Heart right ventricle (tissue), 16 donors: ENCODE measurements at regions not wholly inside any gene's neighbourhood (a gene's known extent, or its start where the extent isn't known, plus 50 kb on each side); places are given as distances from the start of the nearest gene placed in this dataset.

Source experiments
- ATAC-seq, 8 donors: fragments of 200-7000 bp; cut with Tn5 transposase; one replicate each; pipeline ENCODE4 v1.9.1; 2020; ENCODE audit warnings: mild to moderate bottlenecking in 8 of 8, moderate library complexity in 8 of 8, moderate number of reproducible peaks in 1 of 8
- DNase-seq, 2 donors: peaks; one replicate each; pipeline ENCODE4 v3.0.0-alpha.2; 2020
- H3K27ac ChIP-seq, 10 donors: fragments of 200-600 bp; sonication (generic) in 2 of 10; one replicate each; pipeline versions ENCODE4 v1.5.0 to v1.8.0; 2020 to 2022; ENCODE audit warnings: mild to moderate bottlenecking in 3 of 10
- H3K27me3 ChIP-seq, 7 donors: fragments of 200-600 bp; one replicate each; pipeline ENCODE4 v1.8.0; 2021 to 2022; ENCODE audit warnings: mild to moderate bottlenecking in 2 of 7
- H3K36me3 ChIP-seq, 9 donors: fragments of 200-600 bp; sonication (generic) in 1 of 9; one replicate each; pipeline versions ENCODE4 v1.5.0 to v1.8.0; 2020 to 2022; ENCODE audit warnings: mild to moderate bottlenecking in 2 of 9
- H3K4me1 ChIP-seq, 9 donors: fragments of 200-600 bp; sonication (generic) in 1 of 9; one replicate each; pipeline versions ENCODE4 v1.5.0 to v1.8.0; 2020 to 2022; ENCODE audit warnings: mild to moderate bottlenecking in 4 of 9
- H3K4me3 ChIP-seq, 10 donors: fragments of 200-600 bp; sonication (generic) in 2 of 10; one replicate each; pipeline versions ENCODE4 v1.5.0 to v1.8.0; 2020 to 2022; ENCODE audit warnings: mild to moderate bottlenecking in 7 of 10, moderate library complexity in 2 of 10
- H3K9me3 ChIP-seq, 11 donors: fragments of 200-600 bp in 10 of 11; sonication (generic) in 2 of 11; one replicate each; pipeline versions ENCODE4 v1.5.0 to v1.8.0; 2013 to 2022; ENCODE audit warnings: mild to moderate bottlenecking in 2 of 11, control low read depth in 1 of 11, moderate library complexity in 1 of 11
- WGBS, 2 donors: extraction: QIAGEN DNeasy Blood & Tissue Kit; methylation state at CpG; one replicate each; pipeline ENCODE4 v1.1.7; 2013; ENCODE audit warnings: inconsistent platforms in 1 of 2; 5-methylcytosine and 5-hydroxymethylcytosine counted together
- intact Hi-C, 10 donors: fragments of 100-400 bp; cut with DNase I; formaldehyde crosslinking; loops; one replicate each; pipeline versions ENCODE4 v1.11.1 to v1.14.2; 2022
- TF ChIP-seq, protein P1 (sequence below), 9 donors: fragments of 200-600 bp; sonication (generic) in 2 of 9; IDR thresholded peaks; one replicate each; pipeline versions ENCODE4 v1.5.0 to v1.8.0; 2021 to 2022; ENCODE audit warnings: antibody characterized with exemption in 9 of 9, mild to moderate bottlenecking in 5 of 9, moderate library complexity in 1 of 9
- donor health status: Arrhythmogenic right ventricular cardiomyopathy.
- donor health status: ischemic (EF 13 %, LVEDD 7.1; RV severe dilation, severe dysfunction).
- donor health status: healthy with polysubstance abuse.
- donor health status: DM: no; HTN: yes; CAD: no.
- donor health status: DM: no; HTN: no; CAD: no.
- donor health status: ischemic (EF 25% LVEDD 6.9; RV normal size, moderate dysfunction).
- donor health status: ischemic (EF 25% LVEDD 5.7; RV mildly dilated, moderate dysfunction).
- donor health status: healthy.
- donor health status: DM: yes; HTN: yes; CAD: no.
- donor health status: Ischemic cardiomyopathy.
- donor health status: ischemic (EF 35%, LVEDD 5.7; RV mildly dilated, moderate dysfunction).
- donor health status: nonischemic (EF 11% LVEDD 7.7; RV severe dilation, severe dysfunction).
- donor health status: DM: yes; HTN: yes; CAD: no.
- donor health status: PGD.
- donor health status: ischemic (EF 29% LVEDD 5.4; RV normal size, mild dysfunction).
- donor health status: nonischemic (EF 23%, LVEDD 6.1; RV moderate dilation, normal function).

DNA sequence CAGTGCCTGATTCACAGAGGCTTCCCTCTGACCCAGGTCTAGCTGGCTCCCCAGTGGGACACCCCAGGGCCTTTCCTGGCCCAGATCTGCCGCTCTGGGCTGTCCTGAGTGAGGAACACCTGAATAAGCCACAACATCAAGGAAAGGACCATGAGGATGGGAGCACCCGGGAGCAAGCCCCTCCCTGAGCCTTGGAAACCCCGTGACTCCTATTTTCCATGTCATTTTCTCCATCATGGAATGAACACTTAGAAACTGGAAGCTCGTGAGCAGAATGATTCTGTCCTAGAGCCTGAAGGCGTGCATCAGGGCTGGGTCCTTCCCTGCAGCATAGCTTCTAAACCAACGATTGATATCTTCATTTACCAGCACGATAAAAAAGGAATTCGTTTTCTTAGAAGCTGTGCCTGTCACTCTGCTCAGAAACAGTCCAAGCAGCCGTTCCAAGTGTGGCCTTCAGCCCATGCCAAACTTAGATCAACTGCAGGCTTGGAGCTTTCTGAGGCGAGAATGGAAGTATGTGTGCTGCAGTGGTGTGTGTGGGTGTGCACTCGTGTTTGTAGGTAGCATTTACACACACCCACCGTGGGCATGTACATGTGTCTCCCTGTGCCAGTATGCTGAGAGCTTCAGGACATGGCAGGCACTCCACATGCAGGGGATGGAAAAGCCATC, 83.2 kb upstream of the FOXC1 start:
- Histone ChIP-seq H3K36me3 (no peaks in the 10 kb centered on the region), H3K4me3 (peak overlapping the region in 1 of 10 donors; percentile 1), H3K4me1 (peaks cover 0 to 26% (median 18%) of the 10 kb centered on the region in 9 donors), H3K9me3 (no peaks in the 10 kb centered on the region), H3K27me3 (peaks cover 0 to 34% (median 23%) of the 10 kb centered on the region in 7 donors), H3K27ac (peak overlapping the region in 7 of 10 donors; percentile 33 to 71 (median 58))
- TF ChIP-seq, protein P1, sequence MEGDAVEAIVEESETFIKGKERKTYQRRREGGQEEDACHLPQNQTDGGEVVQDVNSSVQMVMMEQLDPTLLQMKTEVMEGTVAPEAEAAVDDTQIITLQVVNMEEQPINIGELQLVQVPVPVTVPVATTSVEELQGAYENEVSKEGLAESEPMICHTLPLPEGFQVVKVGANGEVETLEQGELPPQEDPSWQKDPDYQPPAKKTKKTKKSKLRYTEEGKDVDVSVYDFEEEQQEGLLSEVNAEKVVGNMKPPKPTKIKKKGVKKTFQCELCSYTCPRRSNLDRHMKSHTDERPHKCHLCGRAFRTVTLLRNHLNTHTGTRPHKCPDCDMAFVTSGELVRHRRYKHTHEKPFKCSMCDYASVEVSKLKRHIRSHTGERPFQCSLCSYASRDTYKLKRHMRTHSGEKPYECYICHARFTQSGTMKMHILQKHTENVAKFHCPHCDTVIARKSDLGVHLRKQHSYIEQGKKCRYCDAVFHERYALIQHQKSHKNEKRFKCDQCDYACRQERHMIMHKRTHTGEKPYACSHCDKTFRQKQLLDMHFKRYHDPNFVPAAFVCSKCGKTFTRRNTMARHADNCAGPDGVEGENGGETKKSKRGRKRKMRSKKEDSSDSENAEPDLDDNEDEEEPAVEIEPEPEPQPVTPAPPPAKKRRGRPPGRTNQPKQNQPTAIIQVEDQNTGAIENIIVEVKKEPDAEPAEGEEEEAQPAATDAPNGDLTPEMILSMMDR (IDR thresholded peaks at IDR 0.05) = no peak
- peak; percentile 27 to 68 (median 47) for ATAC-seq
- intact Hi-C loops = no loop called here
- WGBS, 2 donors = 38% methylated on average over 12 of the region's 12 CpGs
- DNase-seq = peak in 1 of 2 donors; percentile 27

DNA sequence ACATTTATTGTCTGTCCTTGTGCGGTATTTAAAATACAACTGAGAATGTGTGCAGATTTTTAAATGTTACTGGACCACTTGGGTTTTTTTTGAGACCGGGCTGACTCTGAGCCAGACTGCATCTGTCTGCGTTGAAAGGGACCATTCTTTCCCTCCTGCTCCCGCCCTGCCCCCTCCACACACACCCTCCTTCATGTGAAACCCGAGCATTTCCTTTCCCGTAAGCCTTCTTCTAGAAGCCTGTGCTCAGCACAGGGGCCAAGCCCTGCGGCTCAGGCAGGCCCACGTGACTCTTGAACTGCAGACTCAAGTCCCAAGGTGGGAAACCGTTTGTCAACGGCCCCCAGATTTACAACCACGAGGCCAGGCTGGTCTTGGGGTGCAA, 82.7 kb upstream of the FOXC1 start:
- 20 to 28% methylated on average over 11 of the region's 11 CpGs for WGBS, 2 donors
- peak; percentile 69 to 86 (median 80) for ATAC-seq
- H3K36me3 ChIP-seq = no peaks in the 10 kb centered on the region
- peaks cover 0 to 26% (median 18%) of the 10 kb centered on the region in 9 donors for H3K4me1 ChIP-seq
- no peaks in the 10 kb centered on the region for H3K9me3 ChIP-seq
- DNase-seq = peak; percentile 35 to 61
- H3K27me3 ChIP-seq = peaks cover 0 to 29% (median 22%) of the 10 kb centered on the region in 7 donors
- intact Hi-C loops = no loop called here
- TF ChIP-seq, protein P1 (IDR thresholded peaks at IDR 0.05) = no peak
- H3K27ac ChIP-seq = peak overlapping the region in 7 of 10 donors; percentile 14 to 71 (median 58)
- H3K4me3 ChIP-seq = peak overlapping the region in 1 of 10 donors; percentile 1

DNA sequence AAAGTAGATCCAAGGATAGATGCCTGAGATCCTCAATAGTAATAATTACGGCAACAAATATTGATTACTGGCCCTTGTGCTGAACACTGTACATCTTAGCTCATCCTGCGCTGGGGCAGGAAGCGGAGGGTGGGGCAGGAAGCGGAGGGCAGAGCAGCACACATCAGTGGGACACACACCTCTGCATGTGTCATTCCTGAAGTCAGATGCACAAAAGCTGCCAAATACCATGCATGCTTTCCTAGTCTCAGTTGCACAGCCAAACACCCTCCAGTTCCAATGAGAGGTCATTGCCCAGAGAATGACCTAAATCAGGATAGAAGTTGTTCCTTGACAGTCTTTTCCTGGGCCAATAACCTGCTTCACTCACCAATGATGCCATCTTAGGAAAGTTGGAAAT, 74.4 kb upstream of the FOXC1 start:
- peak in 2 of 8 donors; percentile 50 to 58 for ATAC-seq
- DNase-seq = no peak
- TF ChIP-seq, protein P1 (IDR thresholded peaks at IDR 0.05) = no peak
- no peak overlapping the region for H3K27ac ChIP-seq
- no peaks in the 10 kb centered on the region for H3K36me3 ChIP-seq
- no peak overlapping the region for H3K4me3 ChIP-seq
- peaks cover 0 to 8% (median 0%) of the 10 kb centered on the region in 9 donors for H3K4me1 ChIP-seq
- H3K27me3 ChIP-seq = no peaks in the 10 kb centered on the region
- intact Hi-C loops = no loop called here
- 67 to 78% methylated on average over 4 of the region's 4 CpGs for WGBS, 2 donors
- H3K9me3 ChIP-seq = no peaks in the 10 kb centered on the region

DNA sequence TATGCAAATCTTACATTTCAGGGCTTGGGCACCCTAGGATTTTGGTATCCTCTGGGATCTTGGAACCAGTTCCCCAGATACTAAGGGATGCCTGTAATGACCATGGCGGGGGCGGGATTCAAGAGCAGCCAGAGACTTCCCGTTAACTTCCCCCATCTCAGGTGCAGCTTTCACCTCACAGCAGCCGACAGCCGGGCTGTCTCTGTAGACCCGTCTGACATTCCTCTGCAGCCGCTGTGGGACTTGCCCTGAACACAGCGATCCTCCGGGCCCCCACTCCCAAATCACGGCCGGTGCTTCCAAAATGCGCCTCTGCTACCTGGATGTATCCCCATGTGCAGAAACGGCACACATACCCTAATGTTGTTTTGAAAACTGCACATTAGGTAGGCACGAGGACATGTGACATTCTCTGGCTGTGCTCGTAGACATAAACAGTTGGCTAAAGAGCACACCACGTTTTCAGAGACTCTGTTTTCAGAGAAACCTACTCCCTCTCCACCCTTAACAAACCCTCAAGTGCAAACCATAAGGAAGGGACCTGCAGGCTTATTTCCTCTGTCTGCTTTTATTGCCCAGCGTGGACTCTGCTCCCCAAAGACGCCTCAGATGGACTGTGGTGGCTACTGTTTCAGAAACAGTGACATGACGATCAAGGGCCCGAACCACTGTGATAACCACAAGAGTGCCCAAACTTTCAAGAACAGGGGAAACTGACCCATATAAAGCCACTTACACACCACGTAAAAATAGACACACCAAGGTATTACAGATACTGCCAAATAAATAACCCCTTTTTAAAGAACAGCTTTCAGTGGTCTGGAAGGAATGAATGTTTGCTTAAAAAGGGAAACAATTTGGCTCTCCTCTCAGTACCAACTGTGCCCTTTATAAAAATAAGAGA, 72.9 kb upstream of the FOXC1 start:
- no peak overlapping the region for H3K4me3 ChIP-seq
- WGBS, 2 donors = 81 to 84% methylated on average over 21 of the region's 21 CpGs

More for the DNA sequence above, 72.9 kb upstream of the FOXC1 start:
- no peak overlapping the region for H3K27ac ChIP-seq
- TF ChIP-seq, protein P1 (IDR thresholded peaks at IDR 0.05) = no peak
- H3K36me3 ChIP-seq = no peaks in the 10 kb centered on the region
- peaks cover 0 to 8% (median 0%) of the 10 kb centered on the region in 9 donors for H3K4me1 ChIP-seq
- intact Hi-C loops = no loop called here
- ATAC-seq (no peak), DNase-seq (no peak)
- H3K27me3 ChIP-seq = no peaks in the 10 kb centered on the region
- H3K9me3 ChIP-seq = no peaks in the 10 kb centered on the region
